ENCODE measurements at regions not wholly inside any gene's neighbourhood (a gene's known extent, or its start where the extent isn't known, plus 50 kb on each side); places are given as distances from the start of the nearest gene placed in this dataset.

DNA sequence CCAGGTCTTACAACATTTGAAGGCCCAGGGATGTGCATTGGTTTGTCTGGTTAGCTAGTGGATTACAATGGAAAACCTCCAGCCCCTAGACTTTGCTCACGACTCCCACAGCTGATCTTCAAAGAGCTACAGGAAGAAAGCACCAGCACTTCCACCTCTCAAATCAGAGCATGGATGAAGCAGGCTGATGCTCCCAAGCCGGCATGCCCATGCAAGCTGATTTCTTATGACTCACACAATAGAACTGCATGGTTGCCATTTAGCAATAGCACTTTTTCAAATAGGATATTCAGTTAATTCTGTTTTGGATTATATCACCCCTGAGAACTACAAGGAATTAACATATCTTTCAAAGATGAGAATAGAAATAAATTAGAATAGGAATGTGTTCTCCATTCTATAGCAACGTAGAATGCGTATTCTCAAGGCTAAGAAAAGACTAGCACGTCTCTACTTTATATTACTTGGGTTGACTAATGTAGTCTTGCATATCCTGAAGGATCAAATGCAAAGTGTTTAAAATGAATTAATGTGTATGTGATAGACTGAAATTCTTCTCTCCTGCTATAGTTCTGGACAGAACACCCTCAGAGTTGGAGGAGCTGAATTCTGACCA is 292.4 kb downstream of the TRIB2 start:
- Histone ChIP-seq H4K5ac (ENCODE audit: insufficient read length, low read depth, low read length) (no peak overlapping the region), H2BK15ac (ENCODE audit: low read depth, low read length) (no peak overlapping the region), H2BK20ac (ENCODE audit: low read depth, low read length, poor library complexity, severe bottlenecking) (no peak overlapping the region), H2BK120ac (ENCODE audit: low read depth, low read length, poor library complexity, severe bottlenecking) (no peak overlapping the region), H4K20me1 (ENCODE audit: control insufficient read depth, insufficient read depth, insufficient read length) (no peaks in the 10 kb centered on the region), H3K9me3 (ENCODE audit: control insufficient read depth, low read depth, low read length) (no peaks in the 10 kb centered on the region), H4K8ac (replicated peaks; ENCODE audit: insufficient read length, low read depth, low read length) (no peak overlapping the region), H3K79me1 (ENCODE audit: insufficient read depth, low read depth, low read length, poor library complexity, severe bottlenecking) (no peaks in the 10 kb centered on the region), H3K79me2 (ENCODE audit: insufficient read depth, low read length) (no peaks in the 10 kb centered on the region), H4K91ac (ENCODE audit: insufficient read length, low read depth, low read length) (no peak overlapping the region), H3K27ac (ENCODE audit: insufficient read length, low read depth, low read length) (no peak overlapping the region), H3T11ph (ENCODE audit: low read length) (no peak overlapping the region), H3K14ac (ENCODE audit: insufficient read depth, low read length) (no peak overlapping the region), H3K27me3 (ENCODE audit: insufficient read depth, low read length) (no peaks in the 10 kb centered on the region), H3K18ac (ENCODE audit: insufficient read length, low read depth, low read length) (no peak overlapping the region), H3K4me1 (ENCODE audit: insufficient read depth, low read length) (no peaks in the 10 kb centered on the region), H3K56ac (ENCODE audit: insufficient read length, low read depth, low read length) (no peak overlapping the region), H2AK5ac (ENCODE audit: insufficient read length, low read length) (no peak overlapping the region), H3K4me2 (ENCODE audit: insufficient read depth, insufficient read length, low read length) (no peak overlapping the region), H2AFZ (ENCODE audit: low read length) (no peak overlapping the region), H3K23me2 (ENCODE audit: insufficient read length, low read depth, low read length, poor library complexity, severe bottlenecking) (no peaks in the 10 kb centered on the region), H3K4ac (ENCODE audit: low read depth, low read length) (no peak overlapping the region), H3K9ac (ENCODE audit: extremely low read depth, insufficient read length, low read length) (no peak overlapping the region), H2BK12ac (ENCODE audit: insufficient read length, low read depth, low read length) (no peak overlapping the region), H2BK5ac (ENCODE audit: insufficient read length, low read length) (no peak overlapping the region), H3K23ac (ENCODE audit: insufficient read length, low read depth, low read length) (no peak overlapping the region)
- no peaks in the 10 kb centered on the region for H3K9me3 Mint-ChIP-seq
- no peak for TF ChIP-seq CTCF (conservative IDR thresholded peaks at IDR 0.05)
- no CpG with 5 or more reads among the region's 5 CpGs for WGBS (ENCODE audit: extremely low coverage, insufficient read length, low lambda C conversion rate)
- DNase-seq = no peak
- H3K27me3 Mint-ChIP-seq (ENCODE audit: low read depth) = no peaks in the 10 kb centered on the region
- H3K4me3 Mint-ChIP-seq = no peak overlapping the region
- no peak overlapping the region for H3K27ac Mint-ChIP-seq
- H3K4me1 Mint-ChIP-seq = peaks cover 10 to 13% of the 10 kb centered on the region in 2 experiments
- H3K36me3 Mint-ChIP-seq (ENCODE audit: insufficient read depth in 1 of 3, low read depth in 3 of 3) = no peaks in the 10 kb centered on the region
